ENCODE measurements at regions not wholly inside any gene's neighbourhood (a gene's known extent, or its start where the extent isn't known, plus 50 kb on each side); places are given as distances from the start of the nearest gene placed in this dataset.

- peaks cover 21% of the 10 kb centered on the region for H3K4me1 ChIP-seq (ENCODE audit: control insufficient read depth, insufficient read depth, low read length, poor library complexity, severe bottlenecking)
- H3K9me3 ChIP-seq (ENCODE audit: control insufficient read depth, low read length), result no peaks in the 10 kb centered on the region
- H3K36me3 ChIP-seq (ENCODE audit: control insufficient read depth, insufficient read depth, low read length), result no peaks in the 10 kb centered on the region
- no peak overlapping the region for H3K4me3 ChIP-seq (ENCODE audit: extremely low read depth, insufficient read depth, low read length, poor library complexity, severe bottlenecking)
- H3K27ac ChIP-seq (ENCODE audit: low read depth, low read length, severe bottlenecking), result no peak overlapping the region
- WGBS, 2 experiments (ENCODE audit: insufficient coverage in 2 of 2), result 100% methylated on average over 2 of the region's 4 CpGs
Observed at GRCh38 chr5:125555591-125555990, 809.2 kb upstream of the ZNF608 start.

GRCh38 chr5:125558016-125558415 is 811.6 kb upstream of the ZNF608 start:
- Histone ChIP-seq H3K9me3 (ENCODE audit: control insufficient read depth, low read length) (no peaks in the 10 kb centered on the region), H3K4me1 (ENCODE audit: control insufficient read depth, insufficient read depth, low read length, poor library complexity, severe bottlenecking) (peaks cover 23% of the 10 kb centered on the region), H3K36me3 (ENCODE audit: control insufficient read depth, insufficient read depth, low read length) (no peaks in the 10 kb centered on the region), H3K27ac (ENCODE audit: low read depth, low read length, severe bottlenecking) (no peak overlapping the region), H3K4me3 (ENCODE audit: extremely low read depth, insufficient read depth, low read length, poor library complexity, severe bottlenecking) (no peak overlapping the region)
- WGBS, 2 experiments (ENCODE audit: insufficient coverage in 2 of 2), result no CpG with 5 or more reads among the region's 1 CpG

- Histone ChIP-seq H3K4me3 (ENCODE audit: extremely low read depth, insufficient read depth, low read length, poor library complexity, severe bottlenecking) (no peak overlapping the region), H3K27ac (ENCODE audit: low read depth, low read length, severe bottlenecking) (peak overlapping the region; percentile 69), H3K36me3 (ENCODE audit: control insufficient read depth, insufficient read depth, low read length) (no peaks in the 10 kb centered on the region), H3K4me1 (ENCODE audit: control insufficient read depth, insufficient read depth, low read length, poor library complexity, severe bottlenecking) (peaks cover 23% of the 10 kb centered on the region), H3K9me3 (ENCODE audit: control insufficient read depth, low read length) (no peaks in the 10 kb centered on the region)
- WGBS, 2 experiments (ENCODE audit: insufficient coverage in 2 of 2), result 90 to 95% methylated on average over 2 to 3 of the region's 3 CpGs
Observed at GRCh38 chr5:125558466-125558865, 812.0 kb upstream of the ZNF608 start.

GRCh38 chr5:125559296-125559695 is 812.9 kb upstream of the ZNF608 start:
- peak overlapping the region; percentile 69 for H3K27ac ChIP-seq (ENCODE audit: low read depth, low read length, severe bottlenecking)
- no peaks in the 10 kb centered on the region for H3K9me3 ChIP-seq (ENCODE audit: control insufficient read depth, low read length)
- H3K4me3 ChIP-seq (ENCODE audit: extremely low read depth, insufficient read depth, low read length, poor library complexity, severe bottlenecking), result no peak overlapping the region
- no peaks in the 10 kb centered on the region for H3K36me3 ChIP-seq (ENCODE audit: control insufficient read depth, insufficient read depth, low read length)
- WGBS, 2 experiments (ENCODE audit: insufficient coverage in 2 of 2), result 100% methylated on average over 1 of the region's 2 CpGs; no CpG with 5 or more reads in 1 of the 2 experiments
- H3K4me1 ChIP-seq (ENCODE audit: control insufficient read depth, insufficient read depth, low read length, poor library complexity, severe bottlenecking), result peaks cover 23% of the 10 kb centered on the region

GRCh38 chr5:125560476-125561225 is 814.2 kb upstream of the ZNF608 start:
- no peaks in the 10 kb centered on the region for H3K36me3 ChIP-seq (ENCODE audit: control insufficient read depth, insufficient read depth, low read length)
- H3K27ac ChIP-seq (ENCODE audit: low read depth, low read length, severe bottlenecking), result no peak overlapping the region
- no peak overlapping the region for H3K4me3 ChIP-seq (ENCODE audit: extremely low read depth, insufficient read depth, low read length, poor library complexity, severe bottlenecking)
- peaks cover 23% of the 10 kb centered on the region for H3K4me1 ChIP-seq (ENCODE audit: control insufficient read depth, insufficient read depth, low read length, poor library complexity, severe bottlenecking)
- no peaks in the 10 kb centered on the region for H3K9me3 ChIP-seq (ENCODE audit: control insufficient read depth, low read length)
- 73 to 85% methylated on average over 3 to 4 of the region's 4 CpGs for WGBS, 2 experiments (ENCODE audit: insufficient coverage in 2 of 2)

- WGBS, 2 experiments (ENCODE audit: insufficient coverage in 2 of 2), result 93 to 100% methylated on average over 1 to 2 of the region's 5 CpGs
- Histone ChIP-seq H3K27ac (ENCODE audit: low read depth, low read length, severe bottlenecking) (no peak overlapping the region), H3K36me3 (ENCODE audit: control insufficient read depth, insufficient read depth, low read length) (no peaks in the 10 kb centered on the region), H3K4me3 (ENCODE audit: extremely low read depth, insufficient read depth, low read length, poor library complexity, severe bottlenecking) (no peak overlapping the region), H3K4me1 (ENCODE audit: control insufficient read depth, insufficient read depth, low read length, poor library complexity, severe bottlenecking) (peaks cover 11% of the 10 kb centered on the region), H3K9me3 (ENCODE audit: control insufficient read depth, low read length) (no peaks in the 10 kb centered on the region)
Observed at GRCh38 chr5:125564317-125564975, 818.0 kb upstream of the ZNF608 start.

- 61 to 87% methylated on average over 3 to 4 of the region's 9 CpGs for WGBS, 2 experiments (ENCODE audit: insufficient coverage in 2 of 2)
- H3K27ac ChIP-seq (ENCODE audit: low read depth, low read length, severe bottlenecking), result no peak overlapping the region
Observed at GRCh38 chr5:125574491-125575044, 828.1 kb upstream of the ZNF608 start.

GRCh38 chr5:125575171-125575890 is 828.9 kb upstream of the ZNF608 start:
- no CpG with 5 or more reads among the region's 1 CpG for WGBS, 2 experiments (ENCODE audit: insufficient coverage in 2 of 2)
- H3K4me3 ChIP-seq (ENCODE audit: extremely low read depth, insufficient read depth, low read length, poor library complexity, severe bottlenecking), result no peak overlapping the region

More at GRCh38 chr5:125574491-125575044, 828.1 kb upstream of the ZNF608 start:
- Histone ChIP-seq H3K4me3 (ENCODE audit: extremely low read depth, insufficient read depth, low read length, poor library complexity, severe bottlenecking) (no peak overlapping the region), H3K9me3 (ENCODE audit: control insufficient read depth, low read length) (no peaks in the 10 kb centered on the region), H3K36me3 (ENCODE audit: control insufficient read depth, insufficient read depth, low read length) (no peaks in the 10 kb centered on the region), H3K4me1 (ENCODE audit: control insufficient read depth, insufficient read depth, low read length, poor library complexity, severe bottlenecking) (peaks cover 9% of the 10 kb centered on the region)

GRCh38 chr5:125575891-125576505 is 829.6 kb upstream of the ZNF608 start:
- H3K27ac ChIP-seq (ENCODE audit: low read depth, low read length, severe bottlenecking), result peak overlapping the region; percentile 23
- H3K9me3 ChIP-seq (ENCODE audit: control insufficient read depth, low read length), result no peaks in the 10 kb centered on the region
- H3K36me3 ChIP-seq (ENCODE audit: control insufficient read depth, insufficient read depth, low read length), result no peaks in the 10 kb centered on the region
- peaks cover 9% of the 10 kb centered on the region for H3K4me1 ChIP-seq (ENCODE audit: control insufficient read depth, insufficient read depth, low read length, poor library complexity, severe bottlenecking)
- no peak overlapping the region for H3K4me3 ChIP-seq (ENCODE audit: extremely low read depth, insufficient read depth, low read length, poor library complexity, severe bottlenecking)
- WGBS, 2 experiments (ENCODE audit: insufficient coverage in 2 of 2), result 20 to 27% methylated on average over 2 to 4 of the region's 7 CpGs

More at GRCh38 chr5:125575171-125575890, 828.9 kb upstream of the ZNF608 start:
- Histone ChIP-seq H3K36me3 (ENCODE audit: control insufficient read depth, insufficient read depth, low read length) (no peaks in the 10 kb centered on the region), H3K27ac (ENCODE audit: low read depth, low read length, severe bottlenecking) (peak overlapping the region; percentile 23), H3K4me1 (ENCODE audit: control insufficient read depth, insufficient read depth, low read length, poor library complexity, severe bottlenecking) (peaks cover 9% of the 10 kb centered on the region), H3K9me3 (ENCODE audit: control insufficient read depth, low read length) (no peaks in the 10 kb centered on the region)

GRCh38 chr5:125576822-125577221 is 830.4 kb upstream of the ZNF608 start:
- Histone ChIP-seq H3K4me3 (ENCODE audit: extremely low read depth, insufficient read depth, low read length, poor library complexity, severe bottlenecking) (no peak overlapping the region), H3K9me3 (ENCODE audit: control insufficient read depth, low read length) (no peaks in the 10 kb centered on the region), H3K27ac (ENCODE audit: low read depth, low read length, severe bottlenecking) (no peak overlapping the region), H3K4me1 (ENCODE audit: control insufficient read depth, insufficient read depth, low read length, poor library complexity, severe bottlenecking) (peaks cover 9% of the 10 kb centered on the region), H3K36me3 (ENCODE audit: control insufficient read depth, insufficient read depth, low read length) (no peaks in the 10 kb centered on the region)
- WGBS, 2 experiments (ENCODE audit: insufficient coverage in 2 of 2), result 40% methylated on average over 1 of the region's 3 CpGs; no CpG with 5 or more reads in 1 of the 2 experiments

Measured in mesodermal cell (in vitro differentiated cells).